ENCODE measurements at regions not wholly inside any gene's neighbourhood (a gene's known extent, or its start where the extent isn't known, plus 50 kb on each side); places are given as distances from the start of the nearest gene placed in this dataset.

DNA sequence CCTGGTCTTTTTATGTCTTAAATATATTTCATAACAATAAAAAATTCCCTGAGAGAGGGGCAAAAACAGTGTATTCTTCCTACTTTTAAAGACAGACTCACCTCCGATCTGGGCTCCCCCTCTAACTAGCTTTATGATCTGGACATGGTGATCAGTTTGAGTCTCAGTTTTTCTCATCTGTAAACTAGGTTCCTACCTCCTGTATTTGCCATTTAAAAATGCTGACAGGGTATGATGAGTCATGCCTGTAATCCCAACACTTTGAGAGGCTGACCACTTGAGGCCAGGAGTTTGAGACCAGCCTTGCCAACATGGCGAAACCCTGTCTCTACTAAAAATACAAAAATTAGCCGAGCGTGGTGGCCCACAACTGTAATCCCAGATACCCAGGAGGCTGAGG is 114.8 kb upstream of the LHX5 start:
- TF ChIP-seq, protein P1, sequence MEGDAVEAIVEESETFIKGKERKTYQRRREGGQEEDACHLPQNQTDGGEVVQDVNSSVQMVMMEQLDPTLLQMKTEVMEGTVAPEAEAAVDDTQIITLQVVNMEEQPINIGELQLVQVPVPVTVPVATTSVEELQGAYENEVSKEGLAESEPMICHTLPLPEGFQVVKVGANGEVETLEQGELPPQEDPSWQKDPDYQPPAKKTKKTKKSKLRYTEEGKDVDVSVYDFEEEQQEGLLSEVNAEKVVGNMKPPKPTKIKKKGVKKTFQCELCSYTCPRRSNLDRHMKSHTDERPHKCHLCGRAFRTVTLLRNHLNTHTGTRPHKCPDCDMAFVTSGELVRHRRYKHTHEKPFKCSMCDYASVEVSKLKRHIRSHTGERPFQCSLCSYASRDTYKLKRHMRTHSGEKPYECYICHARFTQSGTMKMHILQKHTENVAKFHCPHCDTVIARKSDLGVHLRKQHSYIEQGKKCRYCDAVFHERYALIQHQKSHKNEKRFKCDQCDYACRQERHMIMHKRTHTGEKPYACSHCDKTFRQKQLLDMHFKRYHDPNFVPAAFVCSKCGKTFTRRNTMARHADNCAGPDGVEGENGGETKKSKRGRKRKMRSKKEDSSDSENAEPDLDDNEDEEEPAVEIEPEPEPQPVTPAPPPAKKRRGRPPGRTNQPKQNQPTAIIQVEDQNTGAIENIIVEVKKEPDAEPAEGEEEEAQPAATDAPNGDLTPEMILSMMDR (IDR thresholded peaks at IDR 0.05; ENCODE audit: insufficient read depth, low read length, poor library complexity, severe bottlenecking): no peak
- no peak overlapping the region for H3K4me2 ChIP-seq (ENCODE audit: low read depth, low read length, poor library complexity, severe bottlenecking)
- H3K9me2 ChIP-seq (replicated peaks; ENCODE audit: insufficient read depth, low read length): no peaks in the 10 kb centered on the region; the same call in 1 of the 2 replicates
- no peaks in the 10 kb centered on the region for H3K79me2 ChIP-seq (ENCODE audit: insufficient read depth, low read length)
- H3K27me3 ChIP-seq (ENCODE audit: low read length): no peaks in the 10 kb centered on the region
- no peaks in the 10 kb centered on the region for H3K36me3 ChIP-seq (ENCODE audit: low read length)
- no peak overlapping the region for H3K27ac ChIP-seq (ENCODE audit: low read depth, low read length)
- no peaks in the 10 kb centered on the region for H3K9me3 ChIP-seq (ENCODE audit: insufficient read depth, low read length)
- no peak overlapping the region for H2AFZ ChIP-seq (ENCODE audit: low read depth, low read length, severe bottlenecking)
- no peak overlapping the region for H3K9ac ChIP-seq (ENCODE audit: low read length)
- H3K4me3 ChIP-seq (ENCODE audit: insufficient read depth, low read length, poor library complexity, severe bottlenecking): no peak overlapping the region
- no peaks in the 10 kb centered on the region for H3F3A ChIP-seq (ENCODE audit: insufficient read depth)
- H4K20me1 ChIP-seq (ENCODE audit: low read depth, low read length): no peaks in the 10 kb centered on the region

DNA sequence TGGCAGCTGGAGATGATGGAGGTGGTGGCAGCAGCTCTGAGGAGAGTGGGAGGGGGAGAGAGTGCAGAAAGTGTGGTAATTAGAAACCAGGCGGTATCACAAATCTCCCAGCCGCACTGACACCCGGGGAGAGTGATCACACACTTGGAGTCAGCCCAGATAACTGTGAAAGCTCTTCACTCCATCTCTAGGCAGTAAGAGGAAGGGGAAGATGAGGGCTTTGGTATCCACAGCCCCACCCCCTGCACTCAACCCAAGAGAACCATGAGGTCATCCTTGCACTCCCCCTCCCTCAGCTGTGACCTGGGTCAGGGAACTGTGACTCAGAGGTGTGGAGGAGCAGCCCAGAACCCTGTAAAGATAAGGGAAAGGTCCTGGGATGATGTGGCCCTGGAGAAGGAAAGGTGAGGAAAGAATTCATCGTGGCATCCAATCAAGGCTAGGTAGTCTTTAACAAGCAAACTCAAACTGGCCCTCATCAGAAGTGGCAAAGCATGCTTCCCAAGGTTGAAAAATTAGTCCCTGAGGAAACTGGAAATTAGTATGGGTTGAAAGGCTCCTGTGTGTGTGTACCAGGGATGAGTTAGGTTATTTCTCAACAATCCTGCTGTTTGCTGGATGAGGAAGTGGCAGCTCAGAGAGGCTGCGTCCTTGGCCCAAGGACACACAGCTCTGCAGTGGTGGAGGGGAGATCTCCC is 111.0 kb upstream of the LHX5 start:
- no peak overlapping the region for H3K4me2 ChIP-seq (ENCODE audit: low read depth, low read length, poor library complexity, severe bottlenecking)
- H3F3A ChIP-seq (ENCODE audit: insufficient read depth): no peaks in the 10 kb centered on the region
- H4K20me1 ChIP-seq (ENCODE audit: low read depth, low read length): no peaks in the 10 kb centered on the region
- H2AFZ ChIP-seq (ENCODE audit: low read depth, low read length, severe bottlenecking): no peak overlapping the region
- H3K4me3 ChIP-seq (ENCODE audit: insufficient read depth, low read length, poor library complexity, severe bottlenecking): no peak overlapping the region
- no peak overlapping the region for H3K27ac ChIP-seq (ENCODE audit: low read depth, low read length)
- H3K27me3 ChIP-seq (ENCODE audit: low read length): no peaks in the 10 kb centered on the region
- H3K9me3 ChIP-seq (ENCODE audit: insufficient read depth, low read length): no peaks in the 10 kb centered on the region
- H3K79me2 ChIP-seq (ENCODE audit: insufficient read depth, low read length): no peaks in the 10 kb centered on the region
- H3K9ac ChIP-seq (ENCODE audit: low read length): no peak overlapping the region
- TF ChIP-seq, protein P1 (IDR thresholded peaks at IDR 0.05; ENCODE audit: insufficient read depth, low read length, poor library complexity, severe bottlenecking): no peak
- no peak for TF ChIP-seq EZH2phosphoT487 (conservative IDR thresholded peaks at IDR 0.05; ENCODE audit: low read length)
- no peaks in the 10 kb centered on the region for H3K9me2 ChIP-seq (replicated peaks; ENCODE audit: insufficient read depth, low read length)
- H3K36me3 ChIP-seq (ENCODE audit: low read length): no peaks in the 10 kb centered on the region

DNA sequence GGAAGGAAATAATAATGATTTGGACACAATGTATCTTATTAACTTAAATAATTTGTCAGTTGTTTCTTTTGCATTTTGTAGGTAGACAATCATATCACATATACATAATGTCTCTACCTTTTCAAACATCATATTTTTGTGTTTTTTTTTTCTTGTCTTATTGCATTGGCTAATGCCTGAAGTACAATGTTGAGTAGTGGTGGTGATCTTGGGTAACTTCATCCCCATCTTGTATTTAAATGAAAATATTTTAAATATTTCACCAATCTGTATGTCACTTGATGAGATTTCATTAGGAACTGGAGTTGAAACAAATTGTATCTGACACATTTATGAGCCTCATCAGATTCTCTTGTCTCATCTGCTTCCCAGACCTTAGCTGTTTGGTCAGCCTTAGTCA is 109.7 kb upstream of the LHX5 start:
- TF ChIP-seq, protein P1 (IDR thresholded peaks at IDR 0.05; ENCODE audit: insufficient read depth, low read length, poor library complexity, severe bottlenecking): no peak
- no peak for TF ChIP-seq EZH2phosphoT487 (conservative IDR thresholded peaks at IDR 0.05; ENCODE audit: low read length)
- no peaks in the 10 kb centered on the region for H3K79me2 ChIP-seq (ENCODE audit: insufficient read depth, low read length)
- no peaks in the 10 kb centered on the region for H3K36me3 ChIP-seq (ENCODE audit: low read length)
- H2AFZ ChIP-seq (ENCODE audit: low read depth, low read length, severe bottlenecking): no peak overlapping the region
- H3K9me3 ChIP-seq (ENCODE audit: insufficient read depth, low read length): no peaks in the 10 kb centered on the region
- H3K27ac ChIP-seq (ENCODE audit: low read depth, low read length): no peak overlapping the region
- H3K9me2 ChIP-seq (replicated peaks; ENCODE audit: insufficient read depth, low read length): no peaks in the 10 kb centered on the region
- H3K27me3 ChIP-seq (ENCODE audit: low read length): no peaks in the 10 kb centered on the region
- no peak overlapping the region for H3K9ac ChIP-seq (ENCODE audit: low read length)
- H3K4me3 ChIP-seq (ENCODE audit: insufficient read depth, low read length, poor library complexity, severe bottlenecking): no peak overlapping the region
- no peaks in the 10 kb centered on the region for H4K20me1 ChIP-seq (ENCODE audit: low read depth, low read length)
- no peaks in the 10 kb centered on the region for H3F3A ChIP-seq (ENCODE audit: insufficient read depth)
- no peak overlapping the region for H3K4me2 ChIP-seq (ENCODE audit: low read depth, low read length, poor library complexity, severe bottlenecking)

Data from SU-DHL-6 (cell line).